GM21447 (cell line): ENCODE measurements at regions not wholly inside any gene's neighbourhood (a gene's known extent, or its start where the extent isn't known, plus 50 kb on each side); places are given as distances from the start of the nearest gene placed in this dataset.

Source experiments
- ATAC-seq: cut with Tn5 transposase; IDR thresholded peaks from one replicate; pipeline ENCODE4 v1.9.1; 2021; ENCODE audit not compliant: unreplicated experiment

DNA sequence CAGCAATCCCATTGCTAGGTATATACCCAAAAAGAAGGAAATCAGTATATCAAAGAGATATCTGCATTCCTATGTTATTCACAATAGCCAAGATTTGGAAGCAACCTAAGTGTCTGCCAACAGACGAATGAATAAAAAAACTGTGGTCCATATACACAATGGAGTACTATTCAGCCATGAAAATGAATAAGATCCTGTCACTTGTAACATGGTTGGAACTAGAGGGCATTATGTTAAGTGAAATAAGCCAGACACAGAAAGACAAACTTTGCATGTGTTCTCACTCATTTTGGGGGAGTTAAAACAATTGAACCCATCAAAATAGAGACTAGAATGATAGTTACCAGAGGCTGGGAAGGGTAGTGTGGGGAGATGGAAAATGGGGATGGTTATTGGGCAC, 323.5 kb upstream of the NFE2L3 start:
- ATAC-seq: no peak

DNA sequence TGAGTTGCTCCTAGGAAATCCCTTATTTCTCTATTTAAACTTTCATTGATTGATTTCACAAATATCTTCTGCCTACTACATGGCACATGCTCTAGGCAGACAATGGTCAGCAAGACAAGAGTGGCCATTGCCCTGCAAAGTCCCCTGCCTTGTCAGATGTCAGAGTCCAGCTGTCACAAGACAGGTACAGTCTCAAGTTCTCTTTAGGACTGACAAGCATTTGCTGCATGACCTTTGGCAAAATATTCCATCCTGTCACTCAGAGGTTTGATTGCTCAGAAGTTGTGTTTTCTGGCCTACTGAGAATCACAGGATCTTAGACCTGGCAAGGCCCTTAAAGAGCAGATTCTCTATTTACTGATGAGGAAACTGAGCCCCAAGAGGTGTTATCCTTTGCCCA, 322.3 kb upstream of the NFE2L3 start:
- no peak for ATAC-seq

DNA sequence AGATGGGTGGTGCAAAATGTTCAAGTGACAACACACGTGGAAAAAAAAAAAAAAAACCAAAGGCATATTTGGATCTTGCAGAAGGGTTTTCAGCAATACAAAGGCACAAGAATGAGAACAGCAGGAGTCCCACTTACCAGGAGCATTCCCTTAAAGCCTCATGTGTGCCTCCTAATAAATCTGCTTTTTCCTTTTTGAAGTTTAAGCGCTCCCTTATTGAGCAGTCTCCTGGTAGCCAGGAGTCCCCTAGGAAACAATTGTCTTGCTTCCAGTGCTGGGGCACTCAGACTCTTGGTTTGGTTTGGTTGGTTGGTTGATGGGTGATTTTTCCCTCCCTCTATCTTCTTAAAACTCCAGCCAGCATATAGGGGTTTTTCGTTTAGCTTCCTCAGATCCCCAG, 321.8 kb upstream of the NFE2L3 start:
- ATAC-seq: no peak

DNA sequence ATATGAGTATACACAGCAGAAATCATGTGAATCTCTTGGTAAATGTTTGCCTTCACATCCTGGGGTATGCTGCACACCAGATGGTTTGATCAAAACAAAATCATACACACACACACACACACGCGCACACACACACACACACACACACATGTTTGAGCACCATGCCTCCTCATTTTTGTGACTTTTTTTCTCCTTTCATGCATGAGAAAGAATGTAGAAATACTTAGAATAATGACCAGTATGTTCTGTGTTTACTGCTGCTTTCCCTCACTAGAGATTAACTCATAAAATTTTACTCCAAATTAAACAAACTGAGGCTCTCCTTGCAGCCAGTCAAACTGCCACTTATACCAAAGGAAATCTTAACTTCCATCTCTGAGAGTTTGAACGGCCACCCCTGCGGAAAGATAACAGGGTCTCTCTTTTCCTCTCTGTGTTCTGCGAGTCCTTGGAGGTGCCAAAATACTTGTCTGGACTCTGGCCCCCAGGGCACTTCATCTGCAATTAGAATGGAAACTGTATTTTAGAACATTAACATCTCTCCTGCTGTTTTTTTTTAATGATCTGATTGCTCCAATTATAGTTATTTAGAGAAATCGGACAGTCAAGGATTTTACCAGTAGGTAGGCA, 320.8 kb upstream of the NFE2L3 start:
- no peak for ATAC-seq

DNA sequence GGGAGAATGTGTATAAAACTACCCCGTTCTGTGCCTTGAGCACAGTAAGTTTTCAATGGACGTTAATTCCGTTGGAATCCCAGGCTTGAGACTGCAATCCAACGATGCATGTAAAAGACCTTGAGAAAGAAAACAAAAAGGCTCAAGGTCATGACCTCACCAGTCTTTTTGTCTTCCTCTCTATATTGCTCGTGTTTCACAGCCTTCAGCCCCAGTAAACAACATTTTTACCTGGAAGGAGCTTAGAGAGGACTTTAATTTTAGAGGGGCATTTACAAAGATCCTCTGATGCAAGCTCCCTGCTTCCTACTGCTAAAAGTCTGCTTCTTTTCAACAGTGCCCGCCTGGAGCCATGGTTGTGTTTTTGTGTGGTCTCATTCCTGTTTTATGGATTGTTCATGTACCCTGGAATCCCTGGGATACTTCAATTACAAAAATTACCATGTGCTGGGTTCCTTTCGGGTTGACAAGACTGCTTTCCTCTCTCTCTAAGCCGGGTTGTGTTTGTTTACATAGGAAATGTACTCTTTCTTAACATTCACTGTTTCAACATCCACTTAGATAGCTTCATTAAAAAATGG, 320.1 kb upstream of the NFE2L3 start:
- ATAC-seq: no peak

DNA sequence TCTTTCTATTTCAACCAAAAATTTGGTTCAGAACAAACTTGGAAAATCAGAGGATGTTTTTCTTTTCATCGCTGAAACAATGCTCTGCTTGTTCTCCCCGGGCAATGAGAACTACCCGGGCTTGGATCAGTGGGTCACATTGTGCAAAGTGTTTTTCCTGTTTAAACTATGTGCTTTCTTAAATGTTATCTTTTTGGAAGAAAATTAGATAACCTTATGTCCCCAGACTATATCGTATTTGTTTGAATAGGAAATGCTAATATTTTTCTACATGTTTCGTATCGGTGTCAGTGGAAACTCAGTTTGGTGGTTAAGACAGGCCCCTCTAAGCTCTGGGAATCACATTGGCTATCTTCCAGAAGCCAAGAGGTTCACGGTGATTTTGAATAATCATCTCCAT, 319.5 kb upstream of the NFE2L3 start:
- ATAC-seq: no peak

DNA sequence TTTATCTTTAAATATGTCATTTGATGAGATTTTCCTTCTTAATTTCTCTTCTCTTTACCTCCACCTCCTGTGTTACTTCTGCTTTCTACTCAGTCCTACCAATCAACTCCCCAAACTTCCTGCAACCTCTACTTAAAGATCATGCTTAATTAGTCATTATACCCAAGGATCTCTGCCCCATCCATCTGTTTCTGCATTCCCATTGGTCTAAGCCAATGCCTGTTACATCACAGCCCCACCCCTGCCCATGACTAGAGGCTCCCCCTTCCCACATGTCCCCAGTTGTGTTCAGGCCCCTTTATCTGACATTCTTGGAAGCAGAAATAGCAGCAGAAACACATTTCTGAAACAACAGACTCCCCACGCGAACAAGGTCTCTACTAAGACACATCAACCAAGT, 319.1 kb upstream of the NFE2L3 start:
- ATAC-seq: no peak

DNA sequence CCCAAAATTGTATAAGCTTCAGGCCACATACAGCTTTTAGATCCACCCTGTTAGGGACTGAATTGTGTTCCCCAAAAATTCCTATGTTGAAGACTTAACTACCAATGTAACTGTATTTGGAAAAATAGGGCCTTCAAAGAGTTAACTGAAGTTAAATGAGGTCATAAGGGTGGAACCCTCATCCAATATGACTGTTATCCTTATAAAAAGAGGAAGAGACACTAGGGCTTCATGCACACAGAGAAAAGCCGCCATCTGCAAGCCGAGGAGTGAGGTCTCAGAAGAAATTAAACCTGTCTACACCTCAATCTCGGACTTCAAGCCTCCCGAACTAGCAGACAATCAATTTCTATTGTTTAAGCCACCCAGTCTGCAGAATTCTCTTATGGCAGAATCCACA, 317.9 kb upstream of the NFE2L3 start:
- no peak for ATAC-seq

DNA sequence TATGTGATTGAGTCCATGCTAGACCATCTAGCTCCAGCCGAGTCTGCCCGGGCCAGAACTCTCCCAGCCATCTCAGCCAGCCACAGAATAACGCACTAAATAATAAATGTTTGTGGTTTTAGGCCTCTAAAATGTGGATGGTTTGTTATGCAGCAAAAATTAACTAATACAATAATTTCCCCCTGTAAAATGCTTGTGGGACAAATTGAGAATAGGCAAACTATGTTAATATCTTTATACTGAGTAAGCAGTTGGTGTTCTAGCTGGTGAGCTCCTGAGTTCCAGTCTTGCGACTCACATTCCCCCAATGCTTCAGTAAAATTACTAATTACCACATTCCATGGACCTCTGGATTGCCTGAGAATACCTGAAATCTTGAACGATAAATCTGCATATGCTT, 316.8 kb upstream of the NFE2L3 start:
- no peak for ATAC-seq

DNA sequence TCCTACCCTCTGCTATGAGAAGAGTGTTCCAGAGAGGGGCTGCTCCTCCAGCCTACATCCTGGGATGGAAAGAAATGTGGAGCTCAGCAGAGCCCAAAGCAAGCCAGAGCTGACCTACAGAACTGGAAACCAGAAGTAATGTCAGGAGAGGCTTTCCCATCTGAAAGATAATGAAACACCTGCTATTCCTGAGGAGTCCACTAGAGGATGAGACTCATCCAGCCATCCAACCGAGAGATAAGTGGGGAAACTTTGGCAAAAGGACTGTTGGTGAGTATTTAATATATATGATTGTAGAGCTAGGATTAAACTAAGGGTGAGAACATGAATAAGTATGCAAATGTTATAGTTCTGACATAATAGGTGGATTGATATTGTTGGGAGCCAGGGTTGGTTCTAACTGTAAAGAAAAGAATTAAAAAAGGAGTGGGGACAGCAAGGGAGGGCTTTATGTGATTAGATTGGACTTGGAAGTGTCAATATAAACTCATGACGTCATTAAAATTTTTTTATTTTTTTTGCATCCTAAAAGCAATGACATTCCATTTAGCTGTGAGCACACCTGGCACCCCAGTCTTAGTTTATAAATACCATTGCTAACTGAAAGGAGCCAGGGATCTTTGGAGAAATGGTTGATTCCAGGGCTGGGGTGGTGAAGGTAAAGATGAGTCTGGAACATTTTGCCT, 312.8 kb upstream of the NFE2L3 start:
- no peak for ATAC-seq

DNA sequence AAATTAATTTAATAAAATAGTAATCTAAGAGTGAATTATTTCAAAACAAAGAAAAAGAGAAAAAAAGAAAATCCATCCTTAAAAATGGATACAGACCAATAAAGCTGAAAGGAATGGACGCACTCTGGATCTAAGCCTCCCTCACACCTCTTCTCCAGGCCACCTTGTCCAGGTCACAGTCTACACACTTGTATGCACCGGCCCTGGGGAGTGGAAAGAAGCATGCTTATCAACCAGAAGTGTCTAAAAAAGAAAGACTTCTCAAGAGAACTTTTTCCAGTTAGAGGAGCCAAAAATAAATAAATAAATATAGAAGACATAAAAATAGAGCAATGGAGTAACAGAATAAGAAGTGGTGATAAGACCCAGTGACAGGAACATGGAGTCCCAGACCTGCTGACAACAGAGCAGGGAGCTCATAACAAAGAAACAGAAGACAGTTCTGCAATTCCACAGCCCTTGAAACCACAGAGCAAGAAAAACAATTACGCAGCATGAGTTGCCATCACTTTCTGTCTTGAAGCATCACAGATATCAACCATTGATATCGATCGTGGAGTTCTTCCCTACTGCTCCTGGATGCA, 311.7 kb upstream of the NFE2L3 start:
- ATAC-seq: no peak

DNA sequence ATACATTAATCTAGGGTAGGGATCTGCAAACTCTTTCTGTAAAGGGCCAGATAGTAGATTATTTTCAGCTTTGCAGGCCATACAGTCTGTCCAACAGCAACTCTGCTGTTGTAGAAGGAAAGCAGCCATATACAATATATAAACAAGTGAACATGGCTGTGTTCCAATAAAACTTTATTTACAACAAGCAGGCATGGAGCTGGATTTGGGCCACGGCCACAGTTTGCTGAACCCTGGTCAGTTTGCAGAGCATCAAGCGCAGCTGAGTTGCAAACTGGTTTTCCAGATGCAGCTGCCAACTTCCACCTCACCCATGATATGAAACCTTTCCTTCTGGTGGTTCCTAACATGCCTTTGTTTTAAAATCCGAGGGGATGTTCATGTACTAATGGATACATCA, 310.4 kb upstream of the NFE2L3 start:
- ATAC-seq: no peak

DNA sequence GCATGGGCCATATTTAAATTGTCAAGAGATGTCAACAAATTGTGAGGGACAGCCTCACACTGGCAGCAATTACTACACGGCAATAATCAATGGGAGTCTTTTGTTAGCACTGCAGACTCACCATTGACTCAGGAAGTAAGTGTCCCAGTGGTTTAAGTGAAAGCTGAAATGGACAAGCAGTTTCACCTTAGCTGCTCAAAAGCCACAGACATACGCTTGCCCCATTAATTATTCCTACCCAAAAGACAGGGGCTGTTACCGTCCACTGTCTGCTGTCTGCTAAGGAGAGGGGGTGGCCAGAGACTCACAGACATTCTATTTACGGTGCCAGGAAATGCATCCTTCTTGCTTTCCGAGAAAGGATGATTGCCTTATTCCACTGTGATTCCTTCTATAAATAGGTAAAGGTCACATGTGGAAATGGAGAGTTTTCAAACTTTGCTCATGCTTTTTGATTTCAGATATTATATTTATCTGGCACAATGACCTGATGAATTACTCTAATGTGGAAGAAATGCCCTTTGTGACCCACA, 309.7 kb upstream of the NFE2L3 start:
- no peak for ATAC-seq

DNA sequence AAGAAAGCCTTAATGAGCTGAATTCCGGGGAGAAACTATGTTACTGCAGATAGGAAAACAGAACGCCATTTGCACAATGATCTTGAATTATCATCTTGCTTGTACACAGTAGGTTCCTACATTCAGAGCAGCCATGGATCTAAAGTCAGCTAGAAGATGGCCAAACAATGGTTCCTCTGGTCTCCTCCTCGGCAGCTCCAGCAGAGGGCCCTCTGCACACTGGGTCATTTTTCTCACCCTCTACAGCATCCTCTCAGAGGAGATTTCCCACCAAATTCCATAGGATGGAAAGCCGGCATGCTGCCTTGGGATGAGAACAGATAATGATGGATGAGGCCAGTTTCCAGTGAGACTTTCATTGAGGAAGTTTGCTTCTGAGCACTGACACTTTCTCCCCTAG, 308.5 kb upstream of the NFE2L3 start:
- ATAC-seq: no peak

DNA sequence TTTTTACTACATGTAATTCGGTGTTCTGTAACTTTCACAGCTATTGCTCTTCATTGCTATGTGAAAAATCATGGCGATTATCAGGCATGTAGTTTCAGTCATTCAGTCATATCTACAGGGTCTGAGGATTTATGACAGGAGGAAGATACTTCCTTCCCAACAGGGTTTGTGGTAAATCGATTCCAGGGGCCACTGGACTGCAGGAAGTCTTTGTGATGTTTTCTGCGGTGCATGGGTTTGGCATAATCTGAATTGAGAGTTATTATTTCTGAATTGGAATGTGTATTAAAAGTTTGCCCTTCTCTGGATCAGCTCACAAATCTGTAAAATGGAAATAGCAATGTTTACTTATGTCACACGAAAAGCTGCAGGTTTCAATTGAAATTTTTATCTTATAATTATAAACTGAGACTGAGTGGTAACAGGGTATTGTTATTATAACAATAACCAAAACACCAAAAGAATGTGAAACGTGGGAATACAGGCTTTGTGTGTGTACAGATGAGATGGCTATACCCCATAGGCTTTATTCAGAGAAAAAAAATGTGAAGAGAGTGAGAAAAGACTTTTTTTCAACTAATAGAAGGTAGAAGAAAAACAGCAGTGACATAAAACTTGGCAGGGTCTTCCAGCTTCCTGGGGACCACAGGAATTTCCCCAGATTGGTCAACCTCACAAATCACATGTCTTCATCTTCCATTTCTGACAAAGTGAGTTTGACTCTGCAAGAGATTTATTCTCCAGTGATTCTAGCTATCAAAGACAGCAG, 307.7 kb upstream of the NFE2L3 start:
- no peak for ATAC-seq

DNA sequence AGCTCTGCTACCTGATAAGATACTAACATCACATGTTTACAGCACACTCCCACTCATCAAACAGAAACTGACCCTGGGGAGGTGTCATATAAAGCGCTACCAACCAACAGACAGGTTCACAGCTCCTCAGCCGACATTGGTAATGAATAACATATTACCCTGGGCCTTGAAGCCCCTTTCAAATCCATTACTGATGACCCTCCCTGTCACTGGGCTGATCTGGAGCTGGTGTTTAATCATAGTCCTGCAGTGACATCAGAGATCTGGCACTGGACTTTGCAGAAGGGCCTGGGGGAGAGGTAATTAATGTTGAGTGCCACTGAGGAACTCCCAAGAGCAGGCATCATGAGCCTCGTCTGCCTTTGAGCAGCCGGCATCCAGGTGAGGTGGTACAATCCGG, 306.5 kb upstream of the NFE2L3 start:
- no peak for ATAC-seq

DNA sequence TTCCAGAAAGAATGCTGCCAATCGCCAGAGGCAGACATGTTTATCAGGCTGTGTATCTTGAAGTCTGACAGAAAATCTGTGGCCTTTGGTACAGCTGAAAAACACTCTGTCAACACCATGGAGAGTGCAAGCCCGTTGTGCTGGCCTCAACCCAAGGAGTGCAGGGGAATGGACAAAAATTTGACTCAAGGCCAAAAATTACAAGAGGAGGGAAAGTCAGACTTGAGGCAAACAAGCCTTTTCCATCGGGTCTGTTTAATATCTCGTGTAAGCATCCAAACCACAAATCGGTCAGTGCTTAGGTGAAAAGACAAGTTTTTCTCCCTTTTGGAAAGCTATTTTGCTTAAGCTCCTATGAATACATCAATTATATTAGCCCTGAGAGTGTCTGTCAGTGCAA, 305.3 kb upstream of the NFE2L3 start:
- ATAC-seq: no peak

DNA sequence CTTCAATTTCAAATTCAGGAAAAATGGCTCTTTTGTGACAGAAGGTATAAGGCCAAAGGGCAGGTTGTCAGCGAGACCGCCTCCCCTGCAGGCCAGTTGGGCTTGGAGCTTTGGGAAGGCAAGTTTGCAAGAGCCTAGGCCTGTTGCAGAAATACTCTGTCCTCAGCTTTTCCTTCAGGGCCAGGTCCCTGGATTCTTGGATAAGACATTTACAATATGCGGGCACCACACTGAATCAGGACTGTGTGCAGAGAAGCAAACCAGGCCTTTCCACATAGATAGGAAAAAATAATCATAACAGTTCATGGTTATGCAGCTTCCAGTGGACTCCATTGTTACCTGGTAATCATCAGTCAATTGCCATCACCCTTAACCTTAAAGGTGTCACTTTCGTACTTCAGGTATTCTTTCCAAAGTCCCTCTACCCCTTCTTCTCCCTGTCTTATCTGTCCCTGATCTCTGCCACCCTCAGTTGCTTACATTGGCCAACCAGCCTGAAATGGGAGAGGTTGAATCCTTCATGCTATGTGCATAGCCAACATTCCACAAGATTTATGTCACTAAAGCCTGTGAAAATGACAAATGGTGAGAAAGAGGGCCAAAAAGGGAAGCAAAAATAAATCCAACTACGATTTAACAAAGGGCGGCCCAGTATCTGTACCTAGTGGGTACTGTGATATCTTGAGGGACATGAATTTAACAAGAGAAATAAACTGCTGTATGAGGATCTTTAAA, 304.5 kb upstream of the NFE2L3 start:
- ATAC-seq: no peak

DNA sequence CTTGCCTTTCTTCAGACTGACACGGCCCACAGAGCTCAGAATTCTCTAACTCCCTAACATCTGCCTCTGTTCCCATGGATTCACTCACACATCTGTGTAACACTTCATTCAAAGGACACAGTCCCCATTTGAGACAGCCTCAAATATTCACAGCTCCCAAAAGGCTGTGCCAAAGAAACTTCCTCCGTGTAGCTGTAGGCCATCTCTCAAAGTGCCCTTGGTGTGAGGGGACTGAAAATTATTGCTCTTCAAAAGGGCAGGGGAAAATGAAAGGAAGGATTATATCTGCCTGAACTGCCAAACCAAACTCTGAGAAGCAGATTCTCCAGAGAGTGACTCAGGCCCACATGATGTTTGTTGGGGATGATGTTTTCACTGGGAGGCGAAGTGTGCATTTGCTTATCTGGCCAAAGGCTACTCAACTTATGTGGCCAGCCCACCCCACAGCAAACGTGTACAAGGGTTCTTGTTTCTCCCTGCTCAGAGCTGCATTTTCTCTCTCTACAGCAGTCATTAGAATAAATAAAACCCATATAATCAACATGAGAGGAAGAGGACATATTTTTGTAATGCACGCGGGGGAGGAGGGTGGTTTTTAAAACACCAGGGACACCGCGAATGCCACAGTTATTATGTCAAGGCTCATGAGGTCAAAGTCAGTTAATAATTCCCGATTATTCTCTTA, 302.4 kb upstream of the NFE2L3 start:
- ATAC-seq: no peak

DNA sequence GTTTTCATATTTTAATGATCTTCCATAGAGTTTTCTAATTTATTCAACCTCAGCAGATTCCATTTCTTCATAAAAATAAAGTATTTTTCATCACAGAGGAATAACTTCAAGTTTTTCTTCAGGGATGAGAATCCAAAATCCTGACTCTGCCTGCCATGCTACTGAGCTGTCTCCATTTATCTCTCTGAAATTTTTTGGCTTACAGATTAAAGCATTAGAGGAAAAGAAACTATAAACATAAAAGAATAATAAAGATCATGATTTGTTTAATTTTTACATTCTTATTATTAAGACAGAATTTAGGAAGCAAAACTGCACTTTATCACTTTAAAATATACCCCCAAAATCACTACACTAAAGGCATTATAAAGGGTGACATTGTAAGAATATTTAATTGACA, 301.8 kb upstream of the NFE2L3 start:
- ATAC-seq: no peak
